Caki2 (cell line): ENCODE measurements at regions not wholly inside any gene's neighbourhood (a gene's known extent, or its start where the extent isn't known, plus 50 kb on each side); places are given as distances from the start of the nearest gene placed in this dataset.
"Not testable (repeated sequence)": the region's sequence is repeated elsewhere in the genome, so short reads cannot be mapped to it uniquely, and the experiment has no call there.

ENCODE experiments used
- DNase-seq: peaks from one replicate; pipeline ENCODE4 v3.0.0-alpha.2; 2015; ENCODE audit warnings: low read depth
- in situ Hi-C: cut with HindIII; loops from 2 replicates; pipeline ENCODE4 v1.10.0; 2016; ENCODE audit warnings: low sequenced_read_pairs, low pct_unique_long_range_greater_than_20kb, mixed read lengths

DNA sequence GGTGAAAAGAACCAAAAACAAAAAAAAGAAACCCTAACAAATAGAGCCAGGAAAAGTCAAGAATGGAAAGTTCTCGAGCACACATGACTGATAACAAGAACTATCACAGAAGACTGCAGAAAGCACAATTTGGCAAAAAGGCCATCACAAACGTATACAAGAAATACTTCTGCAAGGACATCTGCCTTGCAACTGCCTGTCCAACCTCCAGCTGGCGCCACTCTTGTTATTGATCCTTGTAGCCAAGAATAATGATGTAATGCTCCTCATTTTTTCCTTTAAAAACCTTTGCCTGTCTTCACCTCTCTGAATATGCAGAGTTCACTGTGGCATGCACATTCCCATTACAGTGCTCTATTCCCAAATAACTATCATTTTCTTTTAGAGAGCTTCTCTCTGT, 87.9 kb upstream of the BMP5 start:
- no peak for DNase-seq
- in situ Hi-C loops, result no loop called here

DNA sequence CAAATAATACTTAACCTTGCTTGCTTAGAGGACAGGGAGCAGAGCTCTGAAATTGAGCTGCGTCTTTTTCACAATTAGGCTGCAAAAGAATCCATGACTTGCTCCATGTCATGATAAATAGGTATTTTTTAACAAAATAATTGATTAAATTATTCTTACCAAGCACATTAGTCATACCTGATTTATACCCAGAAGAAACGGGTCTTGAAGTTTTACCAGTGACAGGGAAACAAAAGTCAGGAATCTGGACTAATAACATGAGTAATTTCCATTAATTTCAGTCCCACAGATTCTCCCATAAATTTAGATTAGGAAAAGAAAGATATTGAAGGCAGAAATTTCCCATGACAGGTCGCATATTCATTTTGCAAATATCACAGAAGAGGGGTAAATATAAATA, 85.0 kb upstream of the BMP5 start:
- in situ Hi-C loops, result no loop called here
- no peak for DNase-seq

DNA sequence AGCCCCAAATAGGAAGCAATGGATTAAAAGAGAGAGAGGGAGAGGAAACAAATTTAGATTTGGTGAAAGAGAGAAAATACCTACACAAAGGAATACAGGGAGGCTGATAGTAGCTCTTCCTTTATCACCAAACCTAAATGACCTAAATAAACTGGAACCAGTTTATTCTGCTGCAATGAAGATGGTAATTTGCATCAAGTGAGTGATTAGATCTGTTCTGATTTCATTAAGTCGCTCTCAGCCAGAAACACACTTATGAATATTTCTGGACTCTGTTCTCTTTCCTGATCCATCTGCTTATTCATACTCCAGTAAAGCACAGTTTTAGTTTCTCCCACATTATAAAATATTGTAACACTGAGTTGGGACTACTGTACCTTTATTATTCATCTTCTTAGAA, 83.4 kb upstream of the BMP5 start:
- in situ Hi-C loops, result no loop called here

DNA sequence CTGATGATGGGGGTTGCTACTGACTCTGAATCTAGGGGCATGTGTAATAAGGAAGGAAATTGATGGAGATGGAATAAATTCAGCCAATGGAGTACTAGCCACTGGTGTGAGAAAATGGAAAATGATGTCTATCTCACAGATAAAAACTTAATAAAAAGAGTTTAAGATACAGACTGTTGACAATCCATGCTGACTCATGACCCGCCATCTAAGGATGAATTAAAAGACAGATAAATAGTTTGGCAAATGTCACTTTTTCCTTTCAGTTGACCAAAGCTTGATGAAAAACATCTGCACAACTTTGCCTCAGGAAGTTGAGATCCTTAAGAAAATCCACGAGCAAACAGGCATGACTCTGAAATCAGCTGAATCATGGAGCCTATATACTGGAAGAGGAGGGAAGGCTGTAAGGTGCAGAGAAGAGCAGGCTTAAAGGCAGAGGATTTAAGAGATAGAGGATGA, 82.6 kb upstream of the BMP5 start:
- in situ Hi-C loops, result no loop called here
- no peak for DNase-seq

More for the DNA sequence above, 83.4 kb upstream of the BMP5 start:
- DNase-seq, result no peak

DNA sequence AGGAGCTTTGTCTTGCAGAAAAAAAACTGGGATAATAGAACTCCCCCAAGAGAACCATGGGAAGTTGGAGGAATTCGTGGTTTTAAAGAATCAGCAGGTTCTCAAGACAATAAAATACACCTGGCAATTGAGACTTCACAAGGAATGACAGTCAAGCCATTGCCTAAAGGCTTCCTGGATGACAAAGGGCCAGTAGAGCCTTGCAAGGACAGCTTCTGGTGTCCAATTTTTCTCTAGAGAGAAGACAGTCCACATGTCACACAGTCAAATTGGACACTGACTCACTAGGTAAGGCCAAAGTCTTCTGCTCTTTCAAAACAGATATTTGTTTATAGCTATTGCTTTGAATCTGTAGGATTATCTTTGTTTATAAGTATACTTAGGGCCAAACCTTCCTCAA, 80.3 kb upstream of the BMP5 start:
- DNase-seq, result no peak
- in situ Hi-C loops, result no loop called here

DNA sequence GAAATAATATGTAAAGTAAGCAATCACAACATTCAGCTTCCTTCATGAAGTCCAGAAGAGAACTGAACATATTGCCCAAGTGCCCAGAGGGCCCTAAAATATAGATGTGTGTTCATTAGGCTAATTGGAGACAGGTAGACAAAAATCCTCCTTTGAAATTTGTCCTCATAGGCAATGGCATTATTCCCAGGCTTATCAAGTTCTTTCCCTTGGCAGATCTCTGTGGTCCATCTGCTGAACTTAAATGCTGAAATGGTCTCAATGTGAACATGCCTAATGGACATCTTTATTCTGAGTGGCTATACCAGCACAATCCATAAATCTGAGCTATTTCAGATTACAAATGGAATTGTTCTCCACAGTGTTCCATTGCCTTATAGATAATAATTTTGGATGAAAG, 79.0 kb upstream of the BMP5 start:
- in situ Hi-C loops, result no loop called here
- DNase-seq, result no peak

DNA sequence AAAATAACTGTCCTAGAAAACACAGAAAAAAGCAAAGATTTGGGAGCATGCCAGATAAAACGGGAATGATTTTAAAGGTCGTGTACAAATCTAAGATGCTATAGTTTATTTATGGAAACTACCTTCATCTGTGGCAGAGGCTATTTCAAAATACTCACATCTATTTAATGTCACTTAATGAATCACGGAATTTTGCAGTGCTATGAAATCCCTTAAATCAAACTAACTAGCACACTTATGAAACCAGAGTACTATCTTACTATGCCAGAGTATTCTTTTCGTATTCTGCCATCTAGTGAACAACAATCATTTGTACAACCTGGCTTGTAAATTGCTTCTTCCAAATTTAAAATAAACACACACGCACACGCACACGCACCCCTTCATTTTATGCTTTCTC, 77.9 kb upstream of the BMP5 start:
- in situ Hi-C loops, result no loop called here
- peak; percentile 28 for DNase-seq

DNA sequence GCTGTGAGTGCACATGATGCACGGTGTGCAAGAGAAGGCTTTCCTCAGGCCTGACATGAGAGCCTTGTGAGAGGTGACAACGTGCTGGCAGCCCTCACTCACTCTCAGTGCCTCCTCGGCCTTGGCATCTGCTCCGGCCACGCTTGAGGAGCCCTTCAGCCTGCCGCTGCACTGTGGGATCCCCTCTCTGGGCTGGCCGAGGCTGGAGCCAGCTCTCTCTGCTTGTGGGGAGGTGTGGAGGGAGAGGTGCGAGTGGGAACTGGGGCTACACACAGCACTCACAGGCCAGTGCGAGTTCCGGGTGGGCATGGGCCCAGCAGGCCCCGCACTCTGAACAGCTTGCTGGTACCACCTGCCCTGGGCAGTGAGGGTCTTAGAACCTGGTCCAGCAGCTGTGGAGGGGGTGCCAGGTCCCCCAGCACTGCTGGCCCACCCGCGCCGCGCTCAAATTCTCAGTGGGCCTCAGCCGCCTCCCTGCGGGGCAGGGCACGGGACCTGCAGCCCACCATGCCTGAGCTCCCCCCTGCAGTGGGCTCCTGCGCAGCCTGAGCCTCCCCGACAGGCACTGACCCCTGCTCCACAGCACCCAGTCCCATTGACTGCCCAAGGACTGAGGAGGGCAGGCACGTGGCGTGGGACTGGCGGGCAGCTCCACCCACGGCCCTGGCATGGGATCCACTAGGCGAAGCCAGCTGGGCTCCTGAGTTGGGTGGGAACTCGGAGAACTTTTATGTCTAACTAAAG, 74.9 kb upstream of the BMP5 start:
- DNase-seq, result no peak
- in situ Hi-C loops, result no loop called here

DNA sequence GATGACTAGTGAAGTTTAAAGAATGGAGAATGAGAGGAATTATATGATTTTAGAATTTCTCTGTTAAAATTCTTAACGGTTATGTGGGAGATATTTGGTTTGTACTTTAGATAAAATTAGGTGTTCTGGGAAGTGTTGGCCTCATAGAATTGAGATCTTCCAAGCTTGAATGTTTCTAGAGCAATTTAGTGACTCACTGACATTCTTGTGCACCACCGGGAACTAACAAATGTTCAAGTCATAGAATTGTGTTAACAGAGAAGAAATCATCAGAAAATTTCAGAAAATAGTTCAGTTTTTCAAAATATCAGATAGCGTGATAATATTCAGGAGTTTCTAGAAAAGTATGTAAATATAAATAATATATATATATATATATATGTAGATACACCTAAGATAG, 67.9 kb upstream of the BMP5 start:
- no peak for DNase-seq
- in situ Hi-C loops, result no loop called here

DNA sequence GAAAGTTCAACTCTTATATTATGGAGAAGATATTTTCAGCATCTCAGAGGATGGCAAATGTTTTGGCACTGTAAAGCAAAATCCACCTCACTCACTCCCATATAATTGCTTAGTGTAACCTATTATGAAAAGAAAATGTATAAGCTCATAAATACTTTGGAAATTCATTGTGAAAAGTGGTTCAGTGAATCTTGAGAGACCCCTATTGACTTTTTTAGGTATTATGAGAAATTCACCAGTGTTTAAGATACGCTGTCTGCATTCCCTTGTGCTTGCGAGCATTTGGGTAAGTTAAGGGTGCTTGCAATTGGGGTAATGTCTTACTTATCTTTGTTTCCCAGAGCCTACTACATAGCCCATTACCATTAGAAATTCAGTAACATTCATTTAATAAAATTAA, 66.3 kb upstream of the BMP5 start:
- DNase-seq, result no peak
- in situ Hi-C loops, result no loop called here

DNA sequence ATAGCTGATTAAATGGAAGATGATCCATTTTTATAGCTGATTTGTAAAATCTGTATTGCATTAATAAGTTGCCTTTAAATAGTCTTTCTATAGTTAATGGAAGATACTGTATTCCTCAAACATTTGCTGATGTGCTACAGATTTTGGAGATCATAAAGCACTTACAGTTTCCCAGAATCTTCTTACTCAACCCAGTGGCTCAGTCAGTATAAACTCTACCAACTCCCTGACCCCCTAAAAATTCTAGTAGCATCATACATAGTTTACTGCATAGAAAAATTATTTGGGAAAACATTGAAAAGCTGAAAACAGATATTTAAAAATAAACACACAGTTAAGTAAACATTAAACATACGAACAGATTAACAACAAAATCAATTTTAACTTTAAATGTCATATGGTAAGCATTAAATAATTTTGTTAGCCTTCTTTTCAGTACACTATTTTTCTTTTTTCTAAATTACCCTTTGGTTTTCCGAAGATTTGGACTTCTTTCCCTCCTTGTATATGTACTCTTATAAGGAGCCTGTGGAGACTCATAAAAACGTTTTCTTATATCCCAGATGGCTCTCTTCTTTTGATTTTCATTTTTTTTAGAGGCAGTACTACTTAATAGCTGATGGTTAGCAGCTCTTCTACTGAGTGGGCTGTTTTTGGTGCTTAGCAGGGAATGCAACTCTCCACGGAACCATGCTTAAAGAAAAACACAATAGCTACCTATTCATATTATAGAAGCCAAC, 62.7 kb upstream of the BMP5 start:
- in situ Hi-C loops, result no loop called here
- DNase-seq, result no peak

DNA sequence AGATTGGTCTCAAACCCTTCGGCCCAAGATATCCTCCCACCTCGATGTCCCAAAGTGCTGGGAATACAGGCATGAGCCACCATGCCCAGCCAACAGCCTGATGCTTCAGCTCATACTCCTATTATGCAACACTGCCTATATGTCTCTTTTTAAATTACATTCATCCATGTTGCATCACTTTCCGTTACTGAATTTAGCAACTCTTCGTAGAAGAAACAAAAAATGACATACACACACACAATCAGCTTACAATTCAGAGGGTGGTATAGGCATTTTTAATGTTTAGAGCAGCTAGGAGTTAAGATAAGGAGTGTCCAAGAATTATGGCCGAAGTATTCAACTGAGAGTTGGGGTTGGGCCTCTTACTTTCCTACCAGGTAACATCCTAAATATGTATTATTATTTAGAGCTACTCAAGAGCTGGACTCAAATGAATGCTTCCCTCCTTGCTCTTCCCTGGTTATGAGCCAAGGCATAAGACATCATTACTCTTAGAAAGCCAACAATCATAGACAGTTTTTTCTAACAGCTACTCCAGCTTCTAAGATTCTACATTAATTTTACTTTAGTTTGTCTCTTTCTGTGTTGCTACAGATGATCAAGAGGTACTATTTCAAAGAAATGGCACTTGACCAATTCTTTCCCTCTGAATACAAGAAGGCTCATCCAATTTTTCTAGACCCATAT, 62.0 kb upstream of the BMP5 start:
- no peak for DNase-seq
- in situ Hi-C loops, result no loop called here

DNA sequence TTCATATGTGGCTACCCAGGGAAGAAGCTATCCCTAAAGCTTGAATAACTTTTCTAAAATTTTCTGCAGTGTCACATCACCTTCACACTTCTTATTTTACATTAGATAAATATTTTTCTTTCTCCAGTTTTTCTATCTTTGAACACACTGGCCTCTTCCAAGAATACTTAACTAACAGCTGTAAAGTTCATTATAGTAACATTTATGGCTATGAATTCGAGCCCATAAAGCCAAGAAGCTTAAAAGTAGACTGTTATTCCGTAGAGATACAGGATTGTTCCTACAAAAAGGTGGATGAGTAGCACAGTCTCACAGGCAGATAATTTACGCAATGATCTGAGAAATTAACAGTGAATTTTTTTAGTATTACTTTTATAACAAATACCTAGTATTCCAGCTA, 55.7 kb upstream of the BMP5 start:
- DNase-seq, result no peak
- in situ Hi-C loops, result no loop called here

DNA sequence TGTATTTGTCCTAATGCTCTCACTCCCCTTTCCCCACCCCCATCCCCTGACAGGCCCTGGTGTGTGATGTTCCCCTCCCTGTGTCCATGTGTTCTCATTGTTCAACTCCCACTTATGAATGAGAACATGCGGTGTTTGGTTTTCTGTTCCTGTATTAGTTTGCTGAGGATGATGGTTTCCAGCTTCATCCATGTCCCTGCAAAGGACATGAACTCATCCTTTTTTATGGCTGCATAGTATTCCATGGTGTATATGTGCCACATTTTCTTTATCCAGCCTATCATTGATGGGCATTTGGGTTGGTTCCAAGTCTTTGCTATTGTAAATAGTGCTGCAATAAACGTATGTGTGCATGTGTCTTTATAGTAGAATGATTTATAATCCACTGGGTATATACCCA, 52.3 kb upstream of the BMP5 start:
- in situ Hi-C loops, DNase-seq: not testable (repeated sequence)

DNA sequence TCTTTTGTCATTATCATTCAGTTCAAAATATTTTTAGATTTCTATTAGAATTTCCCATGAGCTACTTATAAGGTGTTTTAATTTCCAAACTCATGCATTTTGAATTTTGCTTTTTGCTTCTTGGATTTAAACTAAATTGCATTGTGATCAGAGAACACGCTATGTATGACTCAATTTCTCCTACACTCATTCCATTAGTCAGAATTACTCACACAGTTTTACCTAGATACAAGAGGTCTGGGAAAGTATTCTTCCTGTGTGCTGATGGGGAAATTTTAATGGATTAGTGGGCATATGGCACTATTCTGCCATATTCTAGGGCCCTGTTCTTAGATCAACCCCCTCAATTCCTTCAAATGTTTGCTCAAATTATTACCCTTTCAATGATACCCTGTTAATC, 49.9 kb upstream of the BMP5 start:
- in situ Hi-C loops, result no loop called here
- DNase-seq, result peak; percentile 50
